Peyer's patch (tissue), 4 donors: ENCODE measurements at regions not wholly inside any gene's neighbourhood (a gene's known extent, or its start where the extent isn't known, plus 50 kb on each side); places are given as distances from the start of the nearest gene placed in this dataset.

Experiments
- POLR2A ChIP-seq, 2 donors: fragments of 450-650 bp; IDR thresholded peaks; one replicate each; pipeline ENCODE4 v1.5.1; 2017; ENCODE audit warnings: antibody characterized with exemption in 2 of 2, mild to moderate bottlenecking in 2 of 2, moderate library complexity in 2 of 2
- TF ChIP-seq, protein P1 (sequence below), 6 experiments: fragments of 450-650 bp in 4 of 6; fragments of 200-600 bp in 2 of 6; sonication (generic) in 1 of 6; IDR thresholded peaks; one replicate each; pipeline ENCODE4 v1.5.1; 2017 to 2019; ENCODE audit warnings: antibody characterized with exemption in 6 of 6, mild to moderate bottlenecking in 3 of 6, moderate library complexity in 1 of 6

DNA sequence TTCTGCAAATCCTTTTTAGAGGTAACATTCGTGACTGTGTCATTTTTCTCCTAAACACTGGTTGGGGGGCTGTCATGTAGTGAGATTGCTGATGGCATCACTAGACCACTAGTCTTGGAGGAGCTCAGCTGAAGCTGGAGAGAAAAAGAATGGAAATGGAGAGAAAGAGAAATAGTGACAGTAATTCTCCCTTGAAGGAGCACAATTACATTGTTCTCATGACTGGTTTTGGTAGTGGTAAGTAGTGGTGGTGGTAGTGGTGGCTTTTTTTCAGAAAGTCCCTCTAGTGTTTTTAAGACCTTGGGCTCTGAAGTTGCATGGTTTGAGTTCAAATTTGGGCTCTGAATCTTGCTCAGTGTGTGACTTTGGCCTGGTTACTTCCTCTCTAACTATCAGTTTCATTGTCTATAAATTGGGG is 99.8 kb downstream of the LARP7 start:
- TF ChIP-seq, protein P1, sequence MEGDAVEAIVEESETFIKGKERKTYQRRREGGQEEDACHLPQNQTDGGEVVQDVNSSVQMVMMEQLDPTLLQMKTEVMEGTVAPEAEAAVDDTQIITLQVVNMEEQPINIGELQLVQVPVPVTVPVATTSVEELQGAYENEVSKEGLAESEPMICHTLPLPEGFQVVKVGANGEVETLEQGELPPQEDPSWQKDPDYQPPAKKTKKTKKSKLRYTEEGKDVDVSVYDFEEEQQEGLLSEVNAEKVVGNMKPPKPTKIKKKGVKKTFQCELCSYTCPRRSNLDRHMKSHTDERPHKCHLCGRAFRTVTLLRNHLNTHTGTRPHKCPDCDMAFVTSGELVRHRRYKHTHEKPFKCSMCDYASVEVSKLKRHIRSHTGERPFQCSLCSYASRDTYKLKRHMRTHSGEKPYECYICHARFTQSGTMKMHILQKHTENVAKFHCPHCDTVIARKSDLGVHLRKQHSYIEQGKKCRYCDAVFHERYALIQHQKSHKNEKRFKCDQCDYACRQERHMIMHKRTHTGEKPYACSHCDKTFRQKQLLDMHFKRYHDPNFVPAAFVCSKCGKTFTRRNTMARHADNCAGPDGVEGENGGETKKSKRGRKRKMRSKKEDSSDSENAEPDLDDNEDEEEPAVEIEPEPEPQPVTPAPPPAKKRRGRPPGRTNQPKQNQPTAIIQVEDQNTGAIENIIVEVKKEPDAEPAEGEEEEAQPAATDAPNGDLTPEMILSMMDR (IDR thresholded peaks at IDR 0.05): no peak
- no peak for TF ChIP-seq POLR2A (IDR thresholded peaks at IDR 0.05)
